ENCODE measurements at regions not wholly inside any gene's neighbourhood (a gene's known extent, or its start where the extent isn't known, plus 50 kb on each side); places are given as distances from the start of the nearest gene placed in this dataset.

- no peak overlapping the region for H2BK120ac ChIP-seq (replicated peaks; ENCODE audit: low read depth, low read length)
- TF ChIP-seq RNF2 (IDR thresholded peaks at IDR 0.05; ENCODE audit: borderline replicate concordance, low read depth, low read length, missing control alignments, poor library complexity, severe bottlenecking): no peak
- TF ChIP-seq ASH2L (IDR thresholded peaks at IDR 0.05; ENCODE audit: low read length): no peak
- TF ChIP-seq HDAC2 (IDR thresholded peaks at IDR 0.05; ENCODE audit: borderline replicate concordance in 1 of 2, low read depth in 2 of 2, low read length in 2 of 2): no peak
- no peak for TF ChIP-seq FOSL1 (IDR thresholded peaks at IDR 0.05; ENCODE audit: insufficient read depth, low read depth, low read length)
- no peak overlapping the region for H4K5ac ChIP-seq (ENCODE audit: insufficient read length, low read depth, low read length)
- no peak overlapping the region; a peak in 1 of 8 replicates for H3K4me3 ChIP-seq (ENCODE audit: extremely low read depth in 1 of 4, insufficient read depth in 2 of 4, low read depth in 3 of 4, low read length in 4 of 4)
- H2BK5ac ChIP-seq (ENCODE audit: low read depth, low read length): no peak overlapping the region
- CTCF ChIA-PET (ENCODE audit: partially characterized antibody): interaction anchor here (1.1 to 1.6 kb wide), 3 partner anchors 14 to 93 kb away, joined by 3 to 6 read pairs (median 4); no protein-coding TSS in a partner anchor
- H2BK12ac ChIP-seq (ENCODE audit: low read depth, low read length): no peak overlapping the region
- no peak overlapping the region for H2BK15ac ChIP-seq (ENCODE audit: low read length)
- H3K27me3 ChIP-seq (replicated peaks in 1 of 4; ENCODE audit: control insufficient read depth in 3 of 4, extremely low read depth in 1 of 4, insufficient read depth in 3 of 4, low read length in 3 of 4): no peaks in the 10 kb centered on the region
- DNase-seq (ENCODE audit: low read depth in 1 of 2, low spot score in 2 of 2): no peak
- POLR2A ChIA-PET (ENCODE audit: partially characterized antibody): no interaction called here
- no peak overlapping the region for H3K27ac ChIP-seq (ENCODE audit: low read depth, low read length)
- H3K4me2 ChIP-seq (ENCODE audit: insufficient read depth in 1 of 2, low read depth in 2 of 2, low read length in 2 of 2): peak overlapping the region in 1 of 2 experiments; percentile 59; a peak in 1 of 4 replicates
- peak overlapping the region; percentile 77 for H2AFZ ChIP-seq (ENCODE audit: low read length)
- no peak overlapping the region for H3K9ac ChIP-seq (replicated peaks in 1 of 4; ENCODE audit: extremely low read depth in 1 of 4, low read depth in 3 of 4, low read length in 3 of 4)
- no peak overlapping the region for H3K18ac ChIP-seq (ENCODE audit: extremely low read depth, low read length)
- H3K14ac ChIP-seq (ENCODE audit: insufficient read length): no peak overlapping the region
- H2BK20ac ChIP-seq (ENCODE audit: low read length): no peak overlapping the region
- peaks cover 2 to 11% (median 9%) of the 10 kb centered on the region in 4 experiments; a peak in 5 of 7 replicates for H3K4me1 ChIP-seq (replicated peaks in 1 of 4; ENCODE audit: control insufficient read depth in 3 of 4, insufficient read depth in 4 of 4, low read length in 3 of 4)
- no peak overlapping the region for H3K56ac ChIP-seq (replicated peaks; ENCODE audit: insufficient read length, low read depth, low read length)
- no peaks in the 10 kb centered on the region for H3K79me1 ChIP-seq (ENCODE audit: low read depth, low read length)
- H3K9me3 ChIP-seq (ENCODE audit: insufficient read depth in 2 of 2, low read depth in 1 of 2, low read length in 1 of 2): no peaks in the 10 kb centered on the region
- no peaks in the 10 kb centered on the region for H3K36me3 ChIP-seq (ENCODE audit: control insufficient read depth in 2 of 4, insufficient read depth in 4 of 4, low read length in 3 of 4)
- no peak overlapping the region for H4K8ac ChIP-seq (ENCODE audit: extremely low read depth, insufficient read depth, low read length)
- no peak for FAIRE-seq
- no peak overlapping the region for H2AK5ac ChIP-seq (ENCODE audit: low read depth, low read length)
- no peaks in the 10 kb centered on the region for H3K79me2 ChIP-seq (ENCODE audit: control insufficient read depth in 1 of 2, insufficient read depth in 2 of 2, low read length in 2 of 2)
- no peaks in the 10 kb centered on the region for H4K20me1 ChIP-seq (replicated peaks in 1 of 2; ENCODE audit: control insufficient read depth in 1 of 2, insufficient read depth in 2 of 2, low read length in 2 of 2)
- H3K4ac ChIP-seq (replicated peaks; ENCODE audit: insufficient read length, low read depth, low read length): no peak overlapping the region
- no peaks in the 10 kb centered on the region for H3K23me2 ChIP-seq (ENCODE audit: low read depth, low read length)
- no peak overlapping the region for H4K91ac ChIP-seq (replicated peaks; ENCODE audit: insufficient read length, low read length)
- 91% methylated on average over 11 of the region's 11 CpGs; no CpG with 5 or more reads in 1 of the 2 experiments for WGBS, 2 experiments (ENCODE audit: extremely low coverage in 1 of 2, insufficient coverage in 1 of 2, insufficient read length in 1 of 2, insufficient replicate concordance in 2 of 2, low coverage in 1 of 2, low lambda C conversion rate in 2 of 2, missing lambda C conversion rate in 1 of 2)
- no peak overlapping the region for H3K23ac ChIP-seq (ENCODE audit: insufficient read length)
These were observed 122.0 kb downstream of the PLEKHG1 start for GRCh38 chr6:150721418-150722266.

Measured in H1 (cell line).